Panc1 (cell line): ENCODE measurements at regions not wholly inside any gene's neighbourhood (a gene's known extent, or its start where the extent isn't known, plus 50 kb on each side); places are given as distances from the start of the nearest gene placed in this dataset.

Experiments
- ATAC-seq: fragments of 200-7000 bp; cut with Tn5 transposase; 2 replicates; pipeline ENCODE4 v1.9.1; 2020; ENCODE audit warnings: mild to moderate bottlenecking, moderate library complexity
- BruUV-seq: library from RNA; stranded (reverse); fragments of 400-500 nt; replicated peaks from 2 replicates; lab custom pipeline; 2021; lab: Mats Ljungman, UMichigan
- CTCF ChIA-PET: fragments of 300-600 bp; sonication (Branson Sonifier 250); formaldehyde crosslinking; loops from one replicate; lab custom pipeline; 2022; ENCODE audit warnings: antibody characterized with exemption; lab: Charles Lee
- POLR2A ChIA-PET: fragments of 300-600 bp; sonication (Branson Sonifier 250); formaldehyde crosslinking; loops from one replicate; lab custom pipeline; 2022; ENCODE audit warnings: antibody characterized with exemption; lab: Charles Lee
- DNase-seq: peaks from one replicate; pipeline ENCODE4 v3.0.0-alpha.2; 2010; ENCODE audit warnings: low read depth, low spot score
- H3K27ac ChIP-seq: 2 replicates; pipeline ENCODE4 v1.5.1; 2011; ENCODE audit warnings: mild to moderate bottlenecking, low read length, inconsistent platforms
- H3K27me3 ChIP-seq: fragments of 200-500 bp; sonication (Bioruptor generic); 2 replicates; pipeline ENCODE4 v1.6.0; 2014; ENCODE audit warnings: low read length, inconsistent platforms; ENCODE audit not compliant: control insufficient read depth, insufficient read depth
- H3K36me3 ChIP-seq: fragments of 200-500 bp; sonication (Bioruptor generic); 2 replicates; pipeline ENCODE4 v1.5.1; 2014; ENCODE audit warnings: inconsistent platforms, mild to moderate bottlenecking, low read length, moderate library complexity; ENCODE audit not compliant: control insufficient read depth, insufficient read depth
- H3K4me1 ChIP-seq: 2 replicates; pipeline ENCODE4 v1.5.1; 2011; ENCODE audit warnings: inconsistent platforms, mild to moderate bottlenecking, low read length, moderate library complexity; ENCODE audit not compliant: control insufficient read depth, insufficient read depth
- H3K4me3 ChIP-seq, 2 experiments: 2 replicates each; pipeline ENCODE4 v1.5.1; 2011 to 2012; ENCODE audit warnings: low read depth in 2 of 2, low read length in 2 of 2, mild to moderate bottlenecking in 2 of 2, inconsistent platforms in 1 of 2, moderate library complexity in 1 of 2
- H3K9me3 ChIP-seq: fragments of 200-500 bp; sonication (Bioruptor generic); 2 replicates; pipeline ENCODE4 v1.5.1; 2014; ENCODE audit warnings: low read depth, mild to moderate bottlenecking, inconsistent platforms, low read length, moderate library complexity; ENCODE audit not compliant: control insufficient read depth, insufficient read depth
- CTCF ChIP-seq: fragments of 450-650 bp; IDR thresholded peaks from 2 replicates; pipeline ENCODE4 v1.5.1; 2017; ENCODE audit warnings: mild to moderate bottlenecking
- POLR2AphosphoS5 ChIP-seq: IDR thresholded peaks from 2 replicates; pipeline ENCODE4 v1.6.1; 2012; ENCODE audit warnings: mild to moderate bottlenecking, low read depth, low read length, moderate library complexity
- SIN3A ChIP-seq: IDR thresholded peaks from 2 replicates; pipeline ENCODE4 v1.6.1; 2012; ENCODE audit warnings: low read depth, mild to moderate bottlenecking, low read length, moderate library complexity, borderline replicate concordance; ENCODE audit not compliant: insufficient read depth
- TCF7L2 ChIP-seq: IDR thresholded peaks from 2 replicates; pipeline ENCODE4 v1.6.1; 2011; ENCODE audit warnings: mild to moderate bottlenecking, low read depth, low read length, inconsistent platforms
- in situ Hi-C: cut with HindIII; loops from 2 replicates; pipeline ENCODE4 v1.10.0; 2016; ENCODE audit warnings: low sequenced_read_pairs, low pct_unique_long_range_greater_than_20kb
- intact Hi-C: fragments of 100-400 bp; cut with micrococcal nuclease; formaldehyde crosslinking; loops from one replicate; pipeline ENCODE4 v1.10.0; 2022; ENCODE audit not compliant: unreplicated experiment
- TF ChIP-seq, protein P1 (sequence below), 2 experiments: IDR thresholded peaks; 2 replicates each; pipeline ENCODE4 v1.6.1; 2011 to 2012; ENCODE audit warnings: low read depth in 2 of 2, control low read depth in 1 of 2, low read length in 1 of 2, mild to moderate bottlenecking in 1 of 2, moderate library complexity in 1 of 2; ENCODE audit not compliant: insufficient read depth in 1 of 2

GRCh38 chr3:55167586-55168317 is 239.9 kb upstream of the LRTM1 start:
- ChIA-PET CTCF (no interaction called here), POLR2A (no interaction called here)
- no peaks in the 10 kb centered on the region for H3K36me3 ChIP-seq
- H3K27me3 ChIP-seq: no peaks in the 10 kb centered on the region
- DNase-seq (no peak), ATAC-seq (no peak)
- intact Hi-C loops (no loop called here), in situ Hi-C loops (no loop called here)
- H3K27ac ChIP-seq: no peak overlapping the region
- no TSS peak for BruUV-seq
- H3K4me3 ChIP-seq: no peak overlapping the region
- TF ChIP-seq POLR2AphosphoS5 (no peak), TCF7L2 (no peak), SIN3A (no peak), CTCF (no peak)
- TF ChIP-seq, protein P1, sequence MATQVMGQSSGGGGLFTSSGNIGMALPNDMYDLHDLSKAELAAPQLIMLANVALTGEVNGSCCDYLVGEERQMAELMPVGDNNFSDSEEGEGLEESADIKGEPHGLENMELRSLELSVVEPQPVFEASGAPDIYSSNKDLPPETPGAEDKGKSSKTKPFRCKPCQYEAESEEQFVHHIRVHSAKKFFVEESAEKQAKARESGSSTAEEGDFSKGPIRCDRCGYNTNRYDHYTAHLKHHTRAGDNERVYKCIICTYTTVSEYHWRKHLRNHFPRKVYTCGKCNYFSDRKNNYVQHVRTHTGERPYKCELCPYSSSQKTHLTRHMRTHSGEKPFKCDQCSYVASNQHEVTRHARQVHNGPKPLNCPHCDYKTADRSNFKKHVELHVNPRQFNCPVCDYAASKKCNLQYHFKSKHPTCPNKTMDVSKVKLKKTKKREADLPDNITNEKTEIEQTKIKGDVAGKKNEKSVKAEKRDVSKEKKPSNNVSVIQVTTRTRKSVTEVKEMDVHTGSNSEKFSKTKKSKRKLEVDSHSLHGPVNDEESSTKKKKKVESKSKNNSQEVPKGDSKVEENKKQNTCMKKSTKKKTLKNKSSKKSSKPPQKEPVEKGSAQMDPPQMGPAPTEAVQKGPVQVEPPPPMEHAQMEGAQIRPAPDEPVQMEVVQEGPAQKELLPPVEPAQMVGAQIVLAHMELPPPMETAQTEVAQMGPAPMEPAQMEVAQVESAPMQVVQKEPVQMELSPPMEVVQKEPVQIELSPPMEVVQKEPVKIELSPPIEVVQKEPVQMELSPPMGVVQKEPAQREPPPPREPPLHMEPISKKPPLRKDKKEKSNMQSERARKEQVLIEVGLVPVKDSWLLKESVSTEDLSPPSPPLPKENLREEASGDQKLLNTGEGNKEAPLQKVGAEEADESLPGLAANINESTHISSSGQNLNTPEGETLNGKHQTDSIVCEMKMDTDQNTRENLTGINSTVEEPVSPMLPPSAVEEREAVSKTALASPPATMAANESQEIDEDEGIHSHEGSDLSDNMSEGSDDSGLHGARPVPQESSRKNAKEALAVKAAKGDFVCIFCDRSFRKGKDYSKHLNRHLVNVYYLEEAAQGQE (IDR thresholded peaks at IDR 0.05; ENCODE audit: insufficient read depth in 1 of 2, low read depth in 2 of 2, low read length in 1 of 2): no peak
- H3K4me1 ChIP-seq: no peaks in the 10 kb centered on the region
- no peaks in the 10 kb centered on the region for H3K9me3 ChIP-seq

DNA sequence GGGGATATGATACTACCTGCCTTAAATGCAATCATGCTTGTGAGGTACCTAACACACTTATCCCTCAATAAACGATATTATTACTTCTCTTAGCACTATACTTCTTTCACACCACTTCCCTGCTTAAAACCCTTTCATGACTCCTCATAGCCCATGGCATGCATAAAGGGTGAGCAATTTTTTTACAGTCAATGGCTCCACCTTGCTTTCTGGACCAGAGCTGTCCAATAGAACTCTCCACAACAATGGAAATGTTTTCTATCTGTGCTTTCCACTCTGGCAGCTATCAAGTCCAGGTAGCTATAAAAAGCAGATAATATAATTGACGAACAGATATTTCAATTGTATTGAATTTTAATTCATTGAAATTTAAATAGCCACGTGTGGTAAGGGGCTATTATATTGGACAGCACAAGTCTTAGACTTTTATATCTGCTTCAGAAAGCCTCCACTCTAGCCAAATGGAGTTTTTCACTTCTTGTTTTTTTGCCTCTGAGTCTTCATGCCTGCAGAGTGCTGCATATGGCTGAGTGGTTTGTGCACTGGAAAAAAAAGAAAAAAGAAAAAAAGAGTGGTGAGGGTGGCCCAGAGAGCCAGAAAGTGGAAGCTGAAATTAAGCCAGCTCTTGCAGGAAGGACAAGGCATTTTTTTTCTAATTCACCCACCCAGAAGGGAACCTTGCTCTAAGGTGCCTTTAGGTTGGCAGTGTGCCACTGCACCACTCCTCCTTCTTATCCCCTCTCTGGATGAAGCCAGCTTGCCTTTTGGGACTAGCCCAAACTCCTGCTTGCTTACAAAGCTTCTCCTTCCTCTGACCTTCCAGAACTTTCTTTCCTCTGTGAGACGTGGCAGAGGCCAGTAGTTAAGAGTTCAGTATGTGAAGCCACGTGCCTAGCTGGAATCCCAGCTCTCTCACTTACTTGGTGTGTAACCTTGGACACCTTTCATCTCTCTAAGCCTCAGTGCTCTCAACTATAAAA is 239.0 kb upstream of the LRTM1 start:
- ChIA-PET POLR2A (no interaction called here), CTCF (no interaction called here)
- no TSS peak for BruUV-seq
- no peaks in the 10 kb centered on the region for H3K4me1 ChIP-seq
- intact Hi-C loops: no loop called here
- H3K4me3 ChIP-seq: no peak overlapping the region
- ATAC-seq (no peak), DNase-seq (no peak)
- no peak overlapping the region for H3K27ac ChIP-seq
- in situ Hi-C loops: no loop called here
- no peaks in the 10 kb centered on the region for H3K9me3 ChIP-seq
- no peak for TF ChIP-seq POLR2AphosphoS5
- no peak for TF ChIP-seq TCF7L2
- TF ChIP-seq SIN3A: no peak
- TF ChIP-seq, protein P1 (IDR thresholded peaks at IDR 0.05; ENCODE audit: insufficient read depth in 1 of 2, low read depth in 2 of 2, low read length in 1 of 2): no peak
- no peak for TF ChIP-seq CTCF
- no peaks in the 10 kb centered on the region for H3K36me3 ChIP-seq
- no peaks in the 10 kb centered on the region for H3K27me3 ChIP-seq
